Astrocyte (in vitro differentiated cells and primary cell): ENCODE measurements at regions not wholly inside any gene's neighbourhood (a gene's known extent, or its start where the extent isn't known, plus 50 kb on each side); places are given as distances from the start of the nearest gene placed in this dataset.
"Not testable (repeated sequence)": the region's sequence is repeated elsewhere in the genome, so short reads cannot be mapped to it uniquely, and the experiment has no call there.

Experiments
- DNase-seq: peaks from one replicate; pipeline ENCODE4 v3.0.0-alpha.2; 2010; ENCODE audit warnings: low read depth
- FAIRE-seq: peaks from 2 replicates; lab custom pipeline; 2011; peaks lifted over from hg19 to GRCh38; lab: Jason Lieb, UNC
- H2AFZ ChIP-seq: 2 replicates; pipeline ENCODE4 v1.6.0; 2012; ENCODE audit warnings: low read depth, low read length, inconsistent platforms
- H3K27ac ChIP-seq: 2 replicates; pipeline ENCODE4 v1.5.1; 2011; ENCODE audit warnings: low read depth, low read length, inconsistent platforms
- H3K27me3 ChIP-seq: 2 replicates; pipeline ENCODE4 v1.6.0; 2011; ENCODE audit warnings: low read length, inconsistent platforms; ENCODE audit not compliant: insufficient read depth
- H3K36me3 ChIP-seq: 2 replicates; pipeline ENCODE4 v1.5.1; 2011; ENCODE audit warnings: low read length, inconsistent platforms; ENCODE audit not compliant: insufficient read depth
- H3K4me1 ChIP-seq: 2 replicates; pipeline ENCODE4 v1.5.1; 2011; ENCODE audit warnings: low read length, inconsistent platforms; ENCODE audit not compliant: insufficient read depth
- H3K4me2 ChIP-seq: 2 replicates; pipeline ENCODE4 v1.6.0; 2012; ENCODE audit warnings: low read length, inconsistent platforms
- H3K4me3 ChIP-seq: 2 replicates; pipeline ENCODE4 v1.5.1; 2011; ENCODE audit warnings: low read depth, mild to moderate bottlenecking, low read length, inconsistent platforms; ENCODE audit not compliant: insufficient read depth
- H3K79me2 ChIP-seq: 2 replicates; pipeline ENCODE4 v1.6.0; 2012; ENCODE audit warnings: mild to moderate bottlenecking, low read length, inconsistent platforms; ENCODE audit not compliant: insufficient read depth
- H3K9ac ChIP-seq: 2 replicates; pipeline ENCODE4 v1.6.0; 2012; ENCODE audit warnings: mild to moderate bottlenecking, low read length, inconsistent platforms
- H3K9me3 ChIP-seq: 2 replicates; pipeline ENCODE4 v1.5.1; 2012; ENCODE audit warnings: low read depth, mild to moderate bottlenecking, low read length, inconsistent platforms; ENCODE audit not compliant: insufficient read depth
- H4K20me1 ChIP-seq: 2 replicates; pipeline ENCODE4 v1.6.0; 2012; ENCODE audit warnings: low read length, inconsistent platforms; ENCODE audit not compliant: insufficient read depth
- H3K27ac Mint-ChIP-seq: one replicate; pipeline ENCODE4 v1.8.0; 2021; ENCODE audit warnings: mild to moderate bottlenecking, mixed read lengths; ENCODE audit not compliant: unreplicated experiment
- H3K27me3 Mint-ChIP-seq: one replicate; pipeline ENCODE4 v1.8.0; 2021; ENCODE audit warnings: low read depth, mixed read lengths; ENCODE audit not compliant: unreplicated experiment
- H3K36me3 Mint-ChIP-seq: one replicate; pipeline ENCODE4 v1.8.0; 2021; ENCODE audit warnings: low read depth, mixed read lengths; ENCODE audit not compliant: unreplicated experiment
- H3K4me1 Mint-ChIP-seq: one replicate; pipeline ENCODE4 v1.8.0; 2021; ENCODE audit warnings: low read depth, mixed read lengths; ENCODE audit not compliant: unreplicated experiment
- H3K4me3 Mint-ChIP-seq: one replicate; pipeline ENCODE4 v1.8.0; 2021; ENCODE audit warnings: mild to moderate bottlenecking, moderate library complexity, mixed read lengths; ENCODE audit not compliant: unreplicated experiment
- H3K9me3 Mint-ChIP-seq: one replicate; pipeline ENCODE4 v1.8.0; 2021; ENCODE audit warnings: mild to moderate bottlenecking, mixed read lengths; ENCODE audit not compliant: unreplicated experiment
- EZH2 ChIP-seq: IDR thresholded peaks from 2 replicates; pipeline ENCODE4 v1.6.1; 2012; ENCODE audit warnings: mild to moderate bottlenecking, low read length, inconsistent platforms; ENCODE audit not compliant: insufficient read depth
- TF ChIP-seq, protein P1 (sequence below): IDR thresholded peaks from 2 replicates; pipeline ENCODE4 v1.5.1; 2011; ENCODE audit warnings: low read depth, mild to moderate bottlenecking, inconsistent platforms, low read length, moderate library complexity; ENCODE audit not compliant: insufficient read depth

DNA sequence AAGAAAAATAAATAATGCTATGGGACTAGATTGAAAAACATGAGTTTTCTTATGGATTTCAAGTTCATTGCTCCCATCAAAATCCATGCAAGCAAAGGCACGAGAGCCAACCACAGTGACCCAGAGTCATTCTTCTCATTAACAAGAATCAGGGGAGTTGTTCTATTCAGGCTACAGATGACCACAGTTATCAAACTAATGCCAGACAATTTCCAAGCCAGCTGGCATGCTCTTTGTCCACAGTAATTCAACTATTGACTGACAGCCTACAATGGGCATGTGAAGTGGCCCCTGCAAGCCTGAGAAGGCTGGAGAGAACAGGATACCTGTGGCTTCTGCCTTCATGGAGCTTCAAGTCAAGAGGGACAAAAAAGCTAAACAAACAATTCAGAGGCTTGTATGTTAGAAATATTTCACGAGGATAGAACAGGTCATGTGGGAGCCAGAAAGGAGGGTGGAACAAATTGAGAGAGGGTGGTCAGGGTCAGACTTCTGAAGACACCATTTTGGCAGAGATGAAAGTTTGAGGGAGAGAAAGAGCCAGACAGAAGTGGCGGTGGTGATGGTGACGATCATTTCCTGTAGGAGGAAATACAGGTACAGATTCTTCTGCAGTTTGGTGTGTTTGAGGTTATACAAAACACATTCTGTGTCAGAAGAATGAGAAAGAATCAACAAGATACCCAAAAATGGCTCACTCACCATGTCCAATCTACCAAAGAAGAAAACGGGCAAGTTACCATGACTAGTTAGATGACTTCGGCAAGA lies 732.4 kb downstream of the RNF144A start:
- peaks cover 6% of the 10 kb centered on the region for H3K9me3 Mint-ChIP-seq
- FAIRE-seq (no peak), DNase-seq (no peak)
- H3K27ac ChIP-seq: no peak overlapping the region
- no peaks in the 10 kb centered on the region for H3K9me3 ChIP-seq
- no peaks in the 10 kb centered on the region for H3K4me1 ChIP-seq
- no peak overlapping the region for H3K4me3 Mint-ChIP-seq
- H3K4me1 Mint-ChIP-seq: no peaks in the 10 kb centered on the region
- no peak overlapping the region for H3K4me2 ChIP-seq
- H3K27me3 ChIP-seq: no peaks in the 10 kb centered on the region
- H2AFZ ChIP-seq: no peak overlapping the region
- no peaks in the 10 kb centered on the region for H3K36me3 ChIP-seq
- no peaks in the 10 kb centered on the region for H4K20me1 ChIP-seq
- no peaks in the 10 kb centered on the region for H3K79me2 ChIP-seq
- H3K36me3 Mint-ChIP-seq: no peaks in the 10 kb centered on the region
- H3K27ac Mint-ChIP-seq: no peak overlapping the region
- H3K27me3 Mint-ChIP-seq: no peaks in the 10 kb centered on the region
- H3K9ac ChIP-seq: no peak overlapping the region
- no peak for TF ChIP-seq EZH2
- TF ChIP-seq, protein P1, sequence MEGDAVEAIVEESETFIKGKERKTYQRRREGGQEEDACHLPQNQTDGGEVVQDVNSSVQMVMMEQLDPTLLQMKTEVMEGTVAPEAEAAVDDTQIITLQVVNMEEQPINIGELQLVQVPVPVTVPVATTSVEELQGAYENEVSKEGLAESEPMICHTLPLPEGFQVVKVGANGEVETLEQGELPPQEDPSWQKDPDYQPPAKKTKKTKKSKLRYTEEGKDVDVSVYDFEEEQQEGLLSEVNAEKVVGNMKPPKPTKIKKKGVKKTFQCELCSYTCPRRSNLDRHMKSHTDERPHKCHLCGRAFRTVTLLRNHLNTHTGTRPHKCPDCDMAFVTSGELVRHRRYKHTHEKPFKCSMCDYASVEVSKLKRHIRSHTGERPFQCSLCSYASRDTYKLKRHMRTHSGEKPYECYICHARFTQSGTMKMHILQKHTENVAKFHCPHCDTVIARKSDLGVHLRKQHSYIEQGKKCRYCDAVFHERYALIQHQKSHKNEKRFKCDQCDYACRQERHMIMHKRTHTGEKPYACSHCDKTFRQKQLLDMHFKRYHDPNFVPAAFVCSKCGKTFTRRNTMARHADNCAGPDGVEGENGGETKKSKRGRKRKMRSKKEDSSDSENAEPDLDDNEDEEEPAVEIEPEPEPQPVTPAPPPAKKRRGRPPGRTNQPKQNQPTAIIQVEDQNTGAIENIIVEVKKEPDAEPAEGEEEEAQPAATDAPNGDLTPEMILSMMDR: no peak
- no peak overlapping the region for H3K4me3 ChIP-seq

DNA sequence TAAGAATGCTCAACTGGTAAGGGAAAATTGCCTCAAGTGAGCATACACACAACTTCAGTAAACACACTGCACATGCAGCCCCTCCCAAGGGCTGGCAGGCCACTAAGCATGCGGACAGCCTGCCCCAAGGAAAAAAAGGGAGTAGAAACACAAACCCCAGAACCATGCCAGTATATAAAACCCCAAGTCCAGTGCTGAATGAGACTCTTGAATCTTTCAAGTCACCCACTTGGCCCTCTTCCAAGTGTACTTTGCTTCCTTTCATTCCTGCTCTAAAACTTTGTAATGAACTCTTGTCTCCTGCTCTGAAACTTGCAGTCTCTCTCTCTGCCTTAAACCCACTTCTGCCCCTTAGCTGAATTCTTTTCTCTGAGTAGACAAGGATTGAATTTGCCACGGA lies 736.4 kb downstream of the RNF144A start:
- Mint-ChIP-seq H3K9me3 (peaks cover 4% of the 10 kb centered on the region), H3K4me3 (no peak overlapping the region), H3K27ac (no peak overlapping the region), H3K36me3 (no peaks in the 10 kb centered on the region), H3K27me3 (no peaks in the 10 kb centered on the region), H3K4me1 (no peaks in the 10 kb centered on the region)
- no peaks in the 10 kb centered on the region for H3K79me2 ChIP-seq
- H3K4me2 ChIP-seq: no peak overlapping the region
- DNase-seq: no peak
- no peak for FAIRE-seq
- no peak overlapping the region for H3K4me3 ChIP-seq
- no peak overlapping the region for H2AFZ ChIP-seq
- H3K27me3 ChIP-seq: no peaks in the 10 kb centered on the region
- no peaks in the 10 kb centered on the region for H4K20me1 ChIP-seq
- H3K4me1 ChIP-seq: no peaks in the 10 kb centered on the region
- TF ChIP-seq, protein P1: no peak
- TF ChIP-seq EZH2: no peak
- H3K9me3 ChIP-seq: no peaks in the 10 kb centered on the region
- no peak overlapping the region for H3K9ac ChIP-seq
- no peak overlapping the region for H3K27ac ChIP-seq
- no peaks in the 10 kb centered on the region for H3K36me3 ChIP-seq

DNA sequence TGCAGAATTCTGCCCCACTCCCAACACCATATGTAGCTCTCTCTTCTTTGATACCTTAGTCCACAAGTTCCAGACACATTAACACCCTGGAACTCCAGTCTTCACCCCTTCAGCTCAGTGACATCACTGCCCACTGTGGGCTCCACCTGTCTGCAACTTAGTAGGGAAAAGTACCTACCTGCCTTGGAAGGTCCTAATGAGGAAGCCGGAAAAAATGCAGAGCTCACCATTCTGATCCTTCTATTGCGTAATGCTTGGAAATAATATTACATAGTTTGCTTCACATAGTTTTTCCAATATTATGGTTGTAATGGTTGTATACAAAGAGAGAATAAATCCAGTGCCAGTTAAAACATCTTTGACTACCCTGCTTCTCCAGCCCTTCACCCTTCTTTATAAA lies 738.4 kb downstream of the RNF144A start:
- TF ChIP-seq EZH2: no peak
- TF ChIP-seq, protein P1: no peak

DNA sequence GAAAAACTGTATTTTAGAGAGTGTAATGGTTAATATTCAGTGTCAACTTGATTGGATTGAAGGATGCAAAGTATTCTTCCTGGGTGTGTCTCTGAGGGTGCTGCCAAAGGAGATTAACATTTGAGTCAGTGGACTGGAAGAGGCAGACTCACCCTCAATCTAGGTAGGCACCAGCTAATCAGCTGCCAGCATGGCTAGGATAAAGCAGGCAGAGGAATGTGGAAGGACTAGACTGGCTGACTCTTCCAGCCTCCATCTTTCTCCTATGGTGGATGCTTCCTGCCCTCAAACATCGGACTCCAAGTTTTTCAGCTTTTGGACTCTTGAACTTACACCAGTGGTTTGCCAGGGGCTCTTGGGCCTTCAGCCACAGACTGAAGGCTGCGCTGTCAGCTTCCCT lies 740.3 kb downstream of the RNF144A start:
- DNase-seq, H3K27ac ChIP-seq, H3K4me3 ChIP-seq, H2AFZ ChIP-seq, H3K4me2 ChIP-seq, H3K4me3 Mint-ChIP-seq, H3K36me3 ChIP-seq, H4K20me1 ChIP-seq, H3K27ac Mint-ChIP-seq, H3K4me1 Mint-ChIP-seq, H3K4me1 ChIP-seq, H3K36me3 Mint-ChIP-seq, H3K79me2 ChIP-seq, H3K27me3 Mint-ChIP-seq, H3K9ac ChIP-seq, H3K9me3 ChIP-seq, FAIRE-seq, H3K27me3 ChIP-seq: not testable (repeated sequence)
- peaks cover 18% of the 10 kb centered on the region for H3K9me3 Mint-ChIP-seq

More for the DNA sequence above, 738.4 kb downstream of the RNF144A start:
- no peak overlapping the region for H3K27ac ChIP-seq
- no peak overlapping the region for H3K4me3 ChIP-seq
- Mint-ChIP-seq H3K27me3 (no peaks in the 10 kb centered on the region), H3K27ac (no peak overlapping the region), H3K4me1 (no peaks in the 10 kb centered on the region), H3K4me3 (no peak overlapping the region), H3K9me3 (peaks cover 13% of the 10 kb centered on the region), H3K36me3 (no peaks in the 10 kb centered on the region)
- no peaks in the 10 kb centered on the region for H3K79me2 ChIP-seq
- H3K4me2 ChIP-seq: no peak overlapping the region
- H3K9me3 ChIP-seq: no peaks in the 10 kb centered on the region
- FAIRE-seq (no peak), DNase-seq (no peak)
- H3K9ac ChIP-seq: no peak overlapping the region
- no peaks in the 10 kb centered on the region for H3K27me3 ChIP-seq
- H4K20me1 ChIP-seq: no peaks in the 10 kb centered on the region
- H3K4me1 ChIP-seq: no peaks in the 10 kb centered on the region
- H2AFZ ChIP-seq: no peak overlapping the region
- no peaks in the 10 kb centered on the region for H3K36me3 ChIP-seq
